Suprapubic skin (tissue), 4 donors: ENCODE measurements at regions not wholly inside any gene's neighbourhood (a gene's known extent, or its start where the extent isn't known, plus 50 kb on each side); places are given as distances from the start of the nearest gene placed in this dataset.

Experiments used
- POLR2A ChIP-seq, 2 donors: fragments of 450-650 bp; IDR thresholded peaks; one replicate each; pipeline ENCODE4 v1.6.1; 2017; ENCODE audit warnings: antibody characterized with exemption in 2 of 2, mild to moderate bottlenecking in 2 of 2, moderate library complexity in 2 of 2
- POLR2AphosphoS5 ChIP-seq, 3 donors: sonication (generic); formaldehyde crosslinking; IDR thresholded peaks; one replicate each; pipeline ENCODE4 v1.6.1; 2017; ENCODE audit warnings: antibody characterized with exemption in 3 of 3
- TF ChIP-seq, protein P1 (sequence below), 2 donors: fragments of 200-600 bp in 1 of 2; fragments of 450-650 bp in 1 of 2; sonication (generic) in 1 of 2; IDR thresholded peaks; one replicate each; pipeline ENCODE4 v1.5.1; 2016 to 2019; ENCODE audit warnings: antibody characterized with exemption in 2 of 2, mild to moderate bottlenecking in 1 of 2, moderate library complexity in 1 of 2

DNA sequence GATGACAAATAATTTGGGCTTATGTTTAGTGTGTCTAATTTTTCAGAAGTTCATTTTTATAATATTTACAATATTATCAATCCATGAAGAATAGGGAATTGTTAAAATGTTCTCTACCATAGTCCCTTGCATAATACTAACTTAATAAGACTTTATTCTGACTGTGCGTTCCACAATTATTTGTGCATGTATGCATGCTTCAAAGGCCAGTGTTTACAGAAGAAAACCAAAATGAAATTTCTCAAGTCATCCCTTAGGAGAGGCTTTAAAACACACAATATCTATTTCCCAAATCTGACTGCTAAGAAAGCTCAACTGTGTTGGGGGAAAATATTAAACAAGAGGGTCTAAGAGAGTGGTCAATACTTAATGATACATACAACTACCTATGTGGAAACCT lies 226.3 kb upstream of the ANKRD50 start:
- TF ChIP-seq, protein P1, sequence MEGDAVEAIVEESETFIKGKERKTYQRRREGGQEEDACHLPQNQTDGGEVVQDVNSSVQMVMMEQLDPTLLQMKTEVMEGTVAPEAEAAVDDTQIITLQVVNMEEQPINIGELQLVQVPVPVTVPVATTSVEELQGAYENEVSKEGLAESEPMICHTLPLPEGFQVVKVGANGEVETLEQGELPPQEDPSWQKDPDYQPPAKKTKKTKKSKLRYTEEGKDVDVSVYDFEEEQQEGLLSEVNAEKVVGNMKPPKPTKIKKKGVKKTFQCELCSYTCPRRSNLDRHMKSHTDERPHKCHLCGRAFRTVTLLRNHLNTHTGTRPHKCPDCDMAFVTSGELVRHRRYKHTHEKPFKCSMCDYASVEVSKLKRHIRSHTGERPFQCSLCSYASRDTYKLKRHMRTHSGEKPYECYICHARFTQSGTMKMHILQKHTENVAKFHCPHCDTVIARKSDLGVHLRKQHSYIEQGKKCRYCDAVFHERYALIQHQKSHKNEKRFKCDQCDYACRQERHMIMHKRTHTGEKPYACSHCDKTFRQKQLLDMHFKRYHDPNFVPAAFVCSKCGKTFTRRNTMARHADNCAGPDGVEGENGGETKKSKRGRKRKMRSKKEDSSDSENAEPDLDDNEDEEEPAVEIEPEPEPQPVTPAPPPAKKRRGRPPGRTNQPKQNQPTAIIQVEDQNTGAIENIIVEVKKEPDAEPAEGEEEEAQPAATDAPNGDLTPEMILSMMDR (IDR thresholded peaks at IDR 0.05) = no peak
- TF ChIP-seq POLR2AphosphoS5 (IDR thresholded peaks at IDR 0.05) (no peak), POLR2A (IDR thresholded peaks at IDR 0.05) (no peak)
